Prostate gland (tissue), 2 donors: ENCODE measurements at regions not wholly inside any gene's neighbourhood (a gene's known extent, or its start where the extent isn't known, plus 50 kb on each side); places are given as distances from the start of the nearest gene placed in this dataset.

Experiments
- DNase-seq: peaks from one replicate; pipeline ENCODE4 v3.0.0-alpha.2; 2019; ENCODE audit warnings: low spot score
- H3K27ac ChIP-seq, 2 donors: fragments of 200-600 bp; sonication (generic); 2 replicates each; pipeline ENCODE4 v1.5.1; 2017 to 2019
- H3K27me3 ChIP-seq: fragments of 200-600 bp; sonication (generic); replicated peaks from 2 replicates; pipeline ENCODE4 v1.5.1; 2019; ENCODE audit not compliant: insufficient read depth
- H3K36me3 ChIP-seq, 2 donors: fragments of 200-600 bp; sonication (generic); 1 replicate in 1 of 2; 2 replicates in 1 of 2; pipeline versions ENCODE4 v1.5.1 to v1.8.1; 2017 to 2019
- H3K4me1 ChIP-seq: fragments of 200-600 bp; sonication (generic); replicated peaks from 2 replicates; pipeline ENCODE4 v1.5.1; 2019
- H3K4me3 ChIP-seq, 2 donors: fragments of 200-600 bp; sonication (generic); 2 replicates each; pipeline ENCODE4 v1.5.1; 2017 to 2019
- H3K9me3 ChIP-seq: fragments of 200-600 bp; sonication (generic); 2 replicates; pipeline ENCODE4 v1.5.1; 2017
- CTCF ChIP-seq, 4 experiments: fragments of 200-600 bp in 2 of 4; fragments of 450-650 bp in 2 of 4; sonication (generic) in 2 of 4; IDR thresholded peaks; 1 replicate in 3 of 4; 2 replicates in 1 of 4; pipeline ENCODE4 v1.5.1; 2016 to 2019; ENCODE audit warnings: antibody characterized with exemption in 4 of 4, mild to moderate bottlenecking in 2 of 4, moderate library complexity in 2 of 4
- POLR2A ChIP-seq: fragments of 450-650 bp; IDR thresholded peaks from one replicate; pipeline ENCODE4 v1.6.1; 2016; ENCODE audit warnings: antibody characterized with exemption, mild to moderate bottlenecking
- POLR2AphosphoS5 ChIP-seq: sonication (generic); formaldehyde crosslinking; IDR thresholded peaks from one replicate; pipeline ENCODE4 v1.6.1; 2017; ENCODE audit warnings: antibody characterized with exemption
- WGBS: methylation state at CpG from one replicate; pipeline ENCODE4 v1.1.5; 2018; 5-methylcytosine and 5-hydroxymethylcytosine counted together
- intact Hi-C: fragments of 100-400 bp; cut with DNase I; formaldehyde crosslinking; loops from one replicate; pipeline ENCODE4 v1.14.2; 2022

- Histone ChIP-seq H3K9me3 (no peaks in the 10 kb centered on the region), H3K27me3 (no peaks in the 10 kb centered on the region), H3K36me3 (no peaks in the 10 kb centered on the region), H3K4me1 (no peaks in the 10 kb centered on the region), H3K27ac (no peak overlapping the region), H3K4me3 (no peak overlapping the region)
- 100% methylated on average over 1 of the region's 1 CpG for WGBS
- no peak for TF ChIP-seq CTCF (IDR thresholded peaks at IDR 0.05)
- no peak for TF ChIP-seq POLR2AphosphoS5
- no peak for TF ChIP-seq POLR2A
- no peak for DNase-seq
- intact Hi-C loops: no loop called here
Measured at GRCh38 chr6:95923518-95923917, 92.3 kb upstream of the FUT9 start.

GRCh38 chr6:95935736-95936135 lies 80.0 kb upstream of the FUT9 start:
- H3K4me1 ChIP-seq: no peaks in the 10 kb centered on the region
- H3K36me3 ChIP-seq: no peaks in the 10 kb centered on the region
- DNase-seq: no peak
- no peak overlapping the region for H3K4me3 ChIP-seq
- TF ChIP-seq POLR2AphosphoS5 (no peak), CTCF (IDR thresholded peaks at IDR 0.05) (no peak), POLR2A (no peak)
- no peak overlapping the region for H3K27ac ChIP-seq
- H3K27me3 ChIP-seq: no peaks in the 10 kb centered on the region
- no peaks in the 10 kb centered on the region for H3K9me3 ChIP-seq
- intact Hi-C loops: no loop called here
- WGBS: 72% methylated on average over 2 of the region's 2 CpGs

GRCh38 chr6:95946906-95947305 lies 68.9 kb upstream of the FUT9 start:
- TF ChIP-seq POLR2A (no peak), CTCF (IDR thresholded peaks at IDR 0.05) (no peak), POLR2AphosphoS5 (no peak)
- intact Hi-C loops: no loop called here
- Histone ChIP-seq H3K27me3 (no peaks in the 10 kb centered on the region), H3K36me3 (no peaks in the 10 kb centered on the region), H3K9me3 (no peaks in the 10 kb centered on the region), H3K4me1 (no peaks in the 10 kb centered on the region), H3K4me3 (no peak overlapping the region), H3K27ac (no peak overlapping the region)
- WGBS: 92% methylated on average over 2 of the region's 2 CpGs
- no peak for DNase-seq

GRCh38 chr6:95948324-95948723 lies 67.5 kb upstream of the FUT9 start:
- Histone ChIP-seq H3K4me3 (no peak overlapping the region), H3K27ac (no peak overlapping the region), H3K9me3 (no peaks in the 10 kb centered on the region), H3K27me3 (no peaks in the 10 kb centered on the region), H3K4me1 (no peaks in the 10 kb centered on the region), H3K36me3 (no peaks in the 10 kb centered on the region)
- 84% methylated on average over 1 of the region's 1 CpG for whole genome bisulfite sequencing
- TF ChIP-seq CTCF (IDR thresholded peaks at IDR 0.05): no peak
- TF ChIP-seq POLR2A: no peak
- no peak for TF ChIP-seq POLR2AphosphoS5
- intact Hi-C loops: no loop called here
- DNase-seq: no peak

- H3K4me1 ChIP-seq: no peaks in the 10 kb centered on the region
- no peak for DNase-seq
- no peaks in the 10 kb centered on the region for H3K27me3 ChIP-seq
- no peak overlapping the region for H3K27ac ChIP-seq
- 84% methylated on average over 2 of the region's 2 CpGs for WGBS
- intact Hi-C loops: no loop called here
- no peaks in the 10 kb centered on the region for H3K9me3 ChIP-seq
- no peak for TF ChIP-seq POLR2AphosphoS5
- no peak for TF ChIP-seq CTCF (IDR thresholded peaks at IDR 0.05)
- no peak for TF ChIP-seq POLR2A
- H3K36me3 ChIP-seq: no peaks in the 10 kb centered on the region
- no peak overlapping the region for H3K4me3 ChIP-seq
Measured at GRCh38 chr6:95949985-95950384, 65.8 kb upstream of the FUT9 start.
